SK-N-SH treated with all-trans-retinoic acid at 6 μM for 48 hours (cell line): ENCODE measurements at regions not wholly inside any gene's neighbourhood (a gene's known extent, or its start where the extent isn't known, plus 50 kb on each side); places are given as distances from the start of the nearest gene placed in this dataset.

ENCODE experiments used
- ARNTL ChIP-seq: fragments of 450-650 bp; formaldehyde crosslinking; IDR thresholded peaks from 2 replicates; pipeline ENCODE4 v1.5.0; 2020; ENCODE audit warnings: low read depth, mild to moderate bottlenecking, moderate library complexity, borderline replicate concordance
- CREB5 ChIP-seq: fragments of 250-450 bp; sonication (Bioruptor Pico); IDR thresholded peaks from 2 replicates; pipeline ENCODE4 v1.5.1; 2020; ENCODE audit warnings: low read depth, mild to moderate bottlenecking, moderate library complexity
- GLIS3 ChIP-seq: fragments of 250-450 bp; sonication (Bioruptor Pico); IDR thresholded peaks from 2 replicates; pipeline ENCODE4 v1.5.0; 2020; ENCODE audit warnings: mild to moderate bottlenecking, moderate library complexity
- RARB ChIP-seq: fragments of 250-450 bp; sonication (Bioruptor Pico); IDR thresholded peaks from 2 replicates; pipeline ENCODE4 v1.8.0; 2021; ENCODE audit warnings: mild to moderate bottlenecking, moderate library complexity
- TOX ChIP-seq: fragments of 250-450 bp; sonication (Bioruptor Pico); IDR thresholded peaks from 2 replicates; pipeline ENCODE4 v1.8.0; 2021; ENCODE audit warnings: mild to moderate bottlenecking, moderate library complexity, borderline replicate concordance

GRCh38 chr2:14552818-14553217 lies 79.7 kb upstream of the LRATD1 start:
- TF ChIP-seq ARNTL (no peak), RARB (CRISPR knock-in tag) (no peak), CREB5 (CRISPR knock-in tag) (no peak), TOX (CRISPR knock-in tag) (no peak), GLIS3 (no peak)
